Adrenal gland (tissue), 9 donors: ENCODE measurements at regions not wholly inside any gene's neighbourhood (a gene's known extent, or its start where the extent isn't known, plus 50 kb on each side); places are given as distances from the start of the nearest gene placed in this dataset.

ENCODE experiments used
- DNase-seq, 7 donors: peaks; one replicate each; pipeline ENCODE4 v3.0.0-alpha.2; 2019 to 2020
- H3K27ac ChIP-seq, 5 donors: fragments of 200-600 bp; sonication (generic) in 4 of 5; 1 replicate in 3 of 5; 2 replicates in 2 of 5; pipeline versions ENCODE4 v1.5.1 to v1.8.0; 2016 to 2020; ENCODE audit warnings: mild to moderate bottlenecking in 1 of 5
- H3K27me3 ChIP-seq: fragments of 200-600 bp; 2 replicates; pipeline ENCODE4 v1.8.0; 2021
- H3K36me3 ChIP-seq, 2 donors: fragments of 200-600 bp; replicated peaks in 1 of 2; 1 replicate in 1 of 2; 2 replicates in 1 of 2; pipeline versions ENCODE4 v1.5.1 to v1.8.0; 2018 to 2022
- H3K4me1 ChIP-seq, 2 donors: fragments of 200-600 bp; replicated peaks in 1 of 2; 1 replicate in 1 of 2; 2 replicates in 1 of 2; pipeline versions ENCODE4 v1.5.1 to v1.8.0; 2018 to 2021
- H3K4me3 ChIP-seq, 4 donors: fragments of 200-600 bp; sonication (generic) in 3 of 4; one replicate each; pipeline ENCODE4 v1.5.1; 2016 to 2018
- H3K9me3 ChIP-seq, 3 donors: fragments of 200-600 bp; sonication (generic) in 1 of 3; replicated peaks in 1 of 3; 1 replicate in 2 of 3; 2 replicates in 1 of 3; pipeline versions ENCODE4 v1.5.1 to v1.8.0; 2016 to 2021
- POLR2A ChIP-seq, 2 donors: fragments of 450-650 bp; IDR thresholded peaks; one replicate each; pipeline ENCODE4 v1.6.1; 2017; ENCODE audit warnings: antibody characterized with exemption in 2 of 2, mild to moderate bottlenecking in 2 of 2, moderate library complexity in 1 of 2
- WGBS, 4 donors: extraction: QIAGEN DNeasy Blood & Tissue Kit in 2 of 4; methylation state at CpG; one replicate each; pipeline versions ENCODE4 v1.1.5 to v1.1.7; 2013 to 2017; 5-methylcytosine and 5-hydroxymethylcytosine counted together
- intact Hi-C, 2 donors: fragments of 100-400 bp; cut with DNase I; formaldehyde crosslinking; loops; one replicate each; pipeline versions ENCODE4 v1.14.1 to v1.15.0; 2022 to 2023
- TF ChIP-seq, protein P1 (sequence below), 6 experiments: fragments of 450-650 bp in 4 of 6; fragments of 200-600 bp in 2 of 6; sonication (generic) in 1 of 6; IDR thresholded peaks; 1 replicate in 5 of 6; 2 replicates in 1 of 6; pipeline versions ENCODE4 v1.5.1 to v1.8.0; 2016 to 2021; ENCODE audit warnings: antibody characterized with exemption in 6 of 6, mild to moderate bottlenecking in 2 of 6, moderate library complexity in 1 of 6
- donor health status: healthy with polysubstance abuse.
- donor health status: Bipolar disorder and iron deficiency.
- donor health status: DM: yes; HTN: yes; CAD: no.
- donor health status: DM: no; HTN: no; CAD: no.
- donor health status: DM: no; HTN: no; CAD: no.

DNA sequence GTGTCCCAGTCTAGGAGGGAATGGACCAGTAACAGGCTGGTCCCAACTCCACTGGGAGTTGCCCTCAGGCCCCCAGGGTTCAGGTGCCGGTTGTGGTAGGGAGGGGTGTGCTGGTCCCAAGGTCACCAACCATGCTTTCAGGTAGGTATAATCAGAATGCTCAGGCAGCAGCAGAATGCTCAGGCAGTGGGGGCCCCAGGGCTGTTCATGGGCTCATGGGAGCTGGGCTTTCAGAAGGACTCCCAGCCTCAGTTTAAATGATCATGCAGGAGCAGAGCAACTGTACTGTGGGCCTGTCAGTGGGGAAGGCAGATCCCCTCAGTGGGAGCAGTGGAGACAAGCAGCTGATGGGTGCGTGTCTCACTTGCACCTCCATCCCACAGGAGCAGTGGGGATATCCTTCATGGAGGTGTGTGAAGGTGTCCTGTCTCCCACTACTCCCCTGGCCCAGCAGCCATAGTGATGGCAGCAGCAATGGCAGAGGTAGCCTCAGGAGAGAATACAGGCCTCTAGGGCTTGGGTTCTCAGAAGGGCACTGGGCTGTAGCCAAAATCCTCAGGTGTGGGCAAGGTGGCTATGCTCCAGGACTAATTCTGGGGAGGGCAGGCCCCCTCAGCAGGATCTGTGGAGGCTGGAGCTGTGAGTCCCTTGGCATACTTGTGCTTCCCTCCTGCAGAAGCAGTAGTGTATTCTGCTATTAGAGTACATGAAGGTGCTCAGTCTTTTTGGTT, 917.3 kb upstream of the B3GALT2 start:
- DNase-seq = no peak
- no peak overlapping the region for H3K4me3 ChIP-seq
- intact Hi-C loops = no loop called here
- TF ChIP-seq, protein P1, sequence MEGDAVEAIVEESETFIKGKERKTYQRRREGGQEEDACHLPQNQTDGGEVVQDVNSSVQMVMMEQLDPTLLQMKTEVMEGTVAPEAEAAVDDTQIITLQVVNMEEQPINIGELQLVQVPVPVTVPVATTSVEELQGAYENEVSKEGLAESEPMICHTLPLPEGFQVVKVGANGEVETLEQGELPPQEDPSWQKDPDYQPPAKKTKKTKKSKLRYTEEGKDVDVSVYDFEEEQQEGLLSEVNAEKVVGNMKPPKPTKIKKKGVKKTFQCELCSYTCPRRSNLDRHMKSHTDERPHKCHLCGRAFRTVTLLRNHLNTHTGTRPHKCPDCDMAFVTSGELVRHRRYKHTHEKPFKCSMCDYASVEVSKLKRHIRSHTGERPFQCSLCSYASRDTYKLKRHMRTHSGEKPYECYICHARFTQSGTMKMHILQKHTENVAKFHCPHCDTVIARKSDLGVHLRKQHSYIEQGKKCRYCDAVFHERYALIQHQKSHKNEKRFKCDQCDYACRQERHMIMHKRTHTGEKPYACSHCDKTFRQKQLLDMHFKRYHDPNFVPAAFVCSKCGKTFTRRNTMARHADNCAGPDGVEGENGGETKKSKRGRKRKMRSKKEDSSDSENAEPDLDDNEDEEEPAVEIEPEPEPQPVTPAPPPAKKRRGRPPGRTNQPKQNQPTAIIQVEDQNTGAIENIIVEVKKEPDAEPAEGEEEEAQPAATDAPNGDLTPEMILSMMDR (IDR thresholded peaks at IDR 0.05) = no peak
- no peak for TF ChIP-seq POLR2A (IDR thresholded peaks at IDR 0.05)
- no peaks in the 10 kb centered on the region for H3K36me3 ChIP-seq
- no peaks in the 10 kb centered on the region for H3K4me1 ChIP-seq
- no peaks in the 10 kb centered on the region for H3K27me3 ChIP-seq
- peaks cover 0 to 5% (median 0%) of the 10 kb centered on the region in 3 donors for H3K9me3 ChIP-seq
- 50 to 100% (median 53%) methylated on average over 1 to 2 of the region's 2 CpGs; no CpG with 5 or more reads in 1 of the 4 donors for WGBS, 4 donors
- H3K27ac ChIP-seq = no peak overlapping the region

DNA sequence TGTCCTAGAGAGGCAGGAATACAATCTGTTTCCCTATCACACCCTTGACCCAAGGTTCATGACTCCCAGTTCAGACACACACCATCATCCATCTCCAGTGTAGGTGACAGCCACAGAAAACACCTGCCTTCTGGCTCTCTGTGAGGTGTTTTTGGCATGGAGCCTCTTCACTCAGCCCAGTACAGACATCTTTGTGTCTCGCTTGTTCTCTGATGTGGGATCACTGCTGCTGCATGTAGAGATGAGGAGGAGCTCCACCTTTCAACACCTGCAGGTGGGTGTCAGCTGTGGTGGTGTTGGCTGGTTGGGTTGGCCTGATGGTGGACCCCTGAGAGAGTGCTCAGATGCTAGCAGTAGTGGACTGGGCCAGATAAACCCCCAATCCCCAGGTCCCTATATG, 916.7 kb upstream of the B3GALT2 start:
- Histone ChIP-seq H3K27ac (no peak overlapping the region), H3K36me3 (no peaks in the 10 kb centered on the region), H3K4me1 (no peaks in the 10 kb centered on the region), H3K4me3 (no peak overlapping the region), H3K27me3 (no peaks in the 10 kb centered on the region), H3K9me3 (peaks cover 0 to 5% (median 0%) of the 10 kb centered on the region in 3 donors)
- TF ChIP-seq, protein P1 (IDR thresholded peaks at IDR 0.05) = no peak
- no peak for TF ChIP-seq POLR2A (IDR thresholded peaks at IDR 0.05)
- intact Hi-C loops = no loop called here
- WGBS, 4 donors = 90 to 100% (median 96%) methylated on average over 1 of the region's 1 CpG; no CpG with 5 or more reads in 1 of the 4 donors
- DNase-seq = no peak

DNA sequence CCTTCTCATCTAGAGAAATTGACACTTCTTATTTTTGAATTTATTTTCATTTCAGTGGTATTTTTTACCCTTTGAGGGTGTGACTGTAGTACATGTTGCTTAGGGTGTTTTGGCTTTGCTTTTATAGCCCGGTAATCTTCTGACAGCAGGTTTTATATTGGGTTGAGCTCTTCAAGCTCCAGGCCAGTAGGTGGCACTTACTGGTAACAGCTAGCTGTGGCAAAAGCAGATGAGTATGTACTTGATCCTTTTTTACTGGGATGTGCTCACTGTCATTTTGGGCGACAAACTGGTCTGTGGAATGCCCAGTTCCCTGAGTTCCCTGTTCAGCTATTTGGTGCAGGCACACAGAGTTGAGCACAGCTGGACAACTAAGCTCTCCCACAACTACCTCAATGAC, 916.2 kb upstream of the B3GALT2 start:
- no peak for TF ChIP-seq POLR2A (IDR thresholded peaks at IDR 0.05)
- TF ChIP-seq, protein P1 (IDR thresholded peaks at IDR 0.05) = peak in 2 of 6 experiments; percentile 9 to 11
- Histone ChIP-seq H3K36me3 (no peaks in the 10 kb centered on the region), H3K27me3 (no peaks in the 10 kb centered on the region), H3K4me3 (no peak overlapping the region), H3K27ac (no peak overlapping the region), H3K9me3 (peaks cover 0 to 5% (median 0%) of the 10 kb centered on the region in 3 donors), H3K4me1 (no peaks in the 10 kb centered on the region)
- WGBS, 4 donors = 0 to 69% (median 65%) methylated on average over 1 to 2 of the region's 2 CpGs
- DNase-seq = no peak
- intact Hi-C loops = no loop called here

DNA sequence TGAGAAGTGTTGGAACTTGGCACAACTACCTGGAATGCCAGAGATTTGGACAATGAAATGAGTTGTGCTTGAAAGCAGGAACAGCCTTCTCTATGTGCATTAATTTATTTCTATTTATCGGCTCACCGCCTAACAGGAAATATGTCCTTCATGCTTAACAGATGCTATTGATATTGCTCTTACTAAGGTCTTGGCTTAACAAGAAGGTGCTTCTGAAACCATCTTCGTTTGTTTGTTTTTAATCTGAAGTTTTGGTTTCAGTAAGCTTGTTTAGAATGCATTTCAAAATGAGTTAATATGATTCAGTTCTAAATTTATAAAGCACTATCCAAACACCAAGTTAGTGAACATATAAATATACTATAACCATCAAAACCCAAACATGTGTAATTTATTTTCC, 898.3 kb upstream of the B3GALT2 start:
- H3K9me3 ChIP-seq = no peaks in the 10 kb centered on the region
- no peak overlapping the region for H3K4me3 ChIP-seq
- WGBS, 4 donors = 80 to 87% (median 84%) methylated on average over 3 of the region's 3 CpGs
- H3K36me3 ChIP-seq = no peaks in the 10 kb centered on the region
- TF ChIP-seq, protein P1 (IDR thresholded peaks at IDR 0.05) = no peak
- no peak for TF ChIP-seq POLR2A (IDR thresholded peaks at IDR 0.05)
- H3K4me1 ChIP-seq = no peaks in the 10 kb centered on the region
- H3K27ac ChIP-seq = no peak overlapping the region
- no peak for DNase-seq
- intact Hi-C loops = no loop called here
- H3K27me3 ChIP-seq = no peaks in the 10 kb centered on the region
